HL-60 (cell line): ENCODE measurements at regions not wholly inside any gene's neighbourhood (a gene's known extent, or its start where the extent isn't known, plus 50 kb on each side); places are given as distances from the start of the nearest gene placed in this dataset.

Experiments
- CTCF ChIP-seq: IDR thresholded peaks from one replicate; pipeline ENCODE4 v1.5.1; 2011; ENCODE audit warnings: low read length, control low read depth, inconsistent platforms; ENCODE audit not compliant: insufficient read depth
- POLR2AphosphoS5 ChIP-seq: IDR thresholded peaks from 2 replicates; pipeline ENCODE4 v1.6.1; 2012; ENCODE audit warnings: low read depth
- SPI1 ChIP-seq: IDR thresholded peaks from 2 replicates; pipeline ENCODE4 v1.6.1; 2012; ENCODE audit warnings: low read depth, mild to moderate bottlenecking, borderline replicate concordance

GRCh38 chr4:22130741-22131140 lies 182.2 kb upstream of the KCNIP4 start:
- TF ChIP-seq CTCF (no peak), SPI1 (no peak), POLR2AphosphoS5 (no peak)
